Smooth muscle cell (in vitro differentiated cells): ENCODE measurements at regions not wholly inside any gene's neighbourhood (a gene's known extent, or its start where the extent isn't known, plus 50 kb on each side); places are given as distances from the start of the nearest gene placed in this dataset.
A peak's percentile ranks its signal among the peaks of the same experiment; 100 is the strongest.

Experiments
- DNase-seq: peaks from one replicate; lab custom pipeline; 2025; ENCODE audit not compliant: unreplicated experiment; lab: John Stamatoyannopoulos, UW
- H2AFZ ChIP-seq: fragments of 200-600 bp; sonication (generic); 2 replicates; pipeline ENCODE4 v1.6.0; 2016; ENCODE audit warnings: antibody characterized with exemption, low read depth, mild to moderate bottlenecking
- H3F3A ChIP-seq: fragments of 200-600 bp; sonication (generic); 2 replicates; pipeline ENCODE4 v1.6.0; 2017; ENCODE audit warnings: antibody characterized with exemption, low read depth
- H3K27ac ChIP-seq: fragments of 200-600 bp; sonication (generic); 2 replicates; pipeline ENCODE4 v1.5.1; 2016; ENCODE audit warnings: low read depth, mild to moderate bottlenecking
- H3K27me3 ChIP-seq: fragments of 200-600 bp; sonication (generic); 2 replicates; pipeline ENCODE4 v1.6.1; 2016; ENCODE audit warnings: low read depth, mild to moderate bottlenecking
- H3K36me3 ChIP-seq: fragments of 200-600 bp; sonication (generic); 2 replicates; pipeline ENCODE4 v1.5.1; 2016; ENCODE audit warnings: low read depth
- H3K4me1 ChIP-seq: fragments of 200-600 bp; sonication (generic); 2 replicates; pipeline ENCODE4 v1.5.1; 2016; ENCODE audit warnings: low read depth
- H3K4me2 ChIP-seq: fragments of 200-600 bp; sonication (generic); 2 replicates; pipeline ENCODE4 v1.6.0; 2016; ENCODE audit warnings: mild to moderate bottlenecking
- H3K4me3 ChIP-seq: fragments of 200-600 bp; sonication (generic); 2 replicates; pipeline ENCODE4 v1.5.1; 2016; ENCODE audit warnings: mild to moderate bottlenecking
- H3K79me2 ChIP-seq: fragments of 200-600 bp; sonication (generic); 2 replicates; pipeline ENCODE4 v1.6.0; 2016; ENCODE audit warnings: low read depth, mild to moderate bottlenecking
- H3K9ac ChIP-seq: fragments of 200-600 bp; sonication (generic); 2 replicates; pipeline ENCODE4 v1.6.0; 2016; ENCODE audit warnings: low read depth
- H3K9me3 ChIP-seq: fragments of 200-600 bp; sonication (generic); replicated peaks from 2 replicates; pipeline ENCODE4 v1.5.1; 2016; ENCODE audit warnings: low read depth
- H4K20me1 ChIP-seq: fragments of 200-600 bp; sonication (generic); 2 replicates; pipeline ENCODE4 v1.6.0; 2016; ENCODE audit warnings: low read depth
- WGBS: methylation state at CpG from one replicate; pipeline ENCODE4 v1.1.7; 2016; ENCODE audit warnings: low lambda C conversion rate; 5-methylcytosine and 5-hydroxymethylcytosine counted together
- TF ChIP-seq, protein P1 (sequence below): fragments of 200-600 bp; sonication (generic); IDR thresholded peaks from 2 replicates; pipeline ENCODE4 v1.5.1; 2017; ENCODE audit warnings: borderline replicate concordance, mild to moderate bottlenecking, antibody characterized with exemption; ENCODE audit not compliant: insufficient read depth, poor library complexity, severe bottlenecking

- 84% methylated on average over 3 of the region's 3 CpGs for WGBS
Observed at GRCh38 chr2:63667132-63667700, 78.5 kb downstream of the MDH1 start.

GRCh38 chr2:63668000-63668399 is 79.2 kb downstream of the MDH1 start:
- Histone ChIP-seq H3K4me1 (peaks cover 28% of the 10 kb centered on the region), H3K9me3 (no peaks in the 10 kb centered on the region), H2AFZ (peak overlapping the region; percentile 26), H3K9ac (no peak overlapping the region), H3K4me2 (peak overlapping the region; percentile 71), H3K27me3 (no peaks in the 10 kb centered on the region), H3K27ac (peak overlapping the region; percentile 99), H3K79me2 (no peaks in the 10 kb centered on the region), H3F3A (peaks cover 32% of the 10 kb centered on the region), H3K4me3 (no peak overlapping the region), H3K36me3 (no peaks in the 10 kb centered on the region), H4K20me1 (no peaks in the 10 kb centered on the region)
- no peak for DNase-seq
- TF ChIP-seq, protein P1, sequence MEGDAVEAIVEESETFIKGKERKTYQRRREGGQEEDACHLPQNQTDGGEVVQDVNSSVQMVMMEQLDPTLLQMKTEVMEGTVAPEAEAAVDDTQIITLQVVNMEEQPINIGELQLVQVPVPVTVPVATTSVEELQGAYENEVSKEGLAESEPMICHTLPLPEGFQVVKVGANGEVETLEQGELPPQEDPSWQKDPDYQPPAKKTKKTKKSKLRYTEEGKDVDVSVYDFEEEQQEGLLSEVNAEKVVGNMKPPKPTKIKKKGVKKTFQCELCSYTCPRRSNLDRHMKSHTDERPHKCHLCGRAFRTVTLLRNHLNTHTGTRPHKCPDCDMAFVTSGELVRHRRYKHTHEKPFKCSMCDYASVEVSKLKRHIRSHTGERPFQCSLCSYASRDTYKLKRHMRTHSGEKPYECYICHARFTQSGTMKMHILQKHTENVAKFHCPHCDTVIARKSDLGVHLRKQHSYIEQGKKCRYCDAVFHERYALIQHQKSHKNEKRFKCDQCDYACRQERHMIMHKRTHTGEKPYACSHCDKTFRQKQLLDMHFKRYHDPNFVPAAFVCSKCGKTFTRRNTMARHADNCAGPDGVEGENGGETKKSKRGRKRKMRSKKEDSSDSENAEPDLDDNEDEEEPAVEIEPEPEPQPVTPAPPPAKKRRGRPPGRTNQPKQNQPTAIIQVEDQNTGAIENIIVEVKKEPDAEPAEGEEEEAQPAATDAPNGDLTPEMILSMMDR: no peak
- 63% methylated on average over 1 of the region's 1 CpG for WGBS

More at GRCh38 chr2:63667132-63667700, 78.5 kb downstream of the MDH1 start:
- TF ChIP-seq, protein P1: no peak
- Histone ChIP-seq H3K27ac (peak overlapping the region; percentile 99), H3K79me2 (no peaks in the 10 kb centered on the region), H3K27me3 (no peaks in the 10 kb centered on the region), H3K4me1 (peaks cover 28% of the 10 kb centered on the region), H3K9ac (no peak overlapping the region), H3K36me3 (no peaks in the 10 kb centered on the region), H4K20me1 (no peaks in the 10 kb centered on the region), H3F3A (peaks cover 37% of the 10 kb centered on the region), H2AFZ (peak overlapping the region; percentile 26), H3K4me2 (peak overlapping the region; percentile 71), H3K9me3 (no peaks in the 10 kb centered on the region), H3K4me3 (no peak overlapping the region)
- DNase-seq: no peak

- H3K9ac ChIP-seq: no peak overlapping the region
- no peak overlapping the region for H3K4me3 ChIP-seq
- no peak overlapping the region for H3K4me2 ChIP-seq
- peaks cover 28% of the 10 kb centered on the region for H3K4me1 ChIP-seq
- WGBS: 62% methylated on average over 4 of the region's 4 CpGs
- H3K79me2 ChIP-seq: no peaks in the 10 kb centered on the region
- H3K27me3 ChIP-seq: no peaks in the 10 kb centered on the region
- H4K20me1 ChIP-seq: no peaks in the 10 kb centered on the region
- no peak overlapping the region for H2AFZ ChIP-seq
- H3F3A ChIP-seq: peaks cover 27% of the 10 kb centered on the region
- peak overlapping the region; percentile 99 for H3K27ac ChIP-seq
- H3K36me3 ChIP-seq: no peaks in the 10 kb centered on the region
- H3K9me3 ChIP-seq: no peaks in the 10 kb centered on the region
- TF ChIP-seq, protein P1: no peak
- no peak for DNase-seq
Observed at GRCh38 chr2:63668466-63668865, 79.7 kb downstream of the MDH1 start.

DNA sequence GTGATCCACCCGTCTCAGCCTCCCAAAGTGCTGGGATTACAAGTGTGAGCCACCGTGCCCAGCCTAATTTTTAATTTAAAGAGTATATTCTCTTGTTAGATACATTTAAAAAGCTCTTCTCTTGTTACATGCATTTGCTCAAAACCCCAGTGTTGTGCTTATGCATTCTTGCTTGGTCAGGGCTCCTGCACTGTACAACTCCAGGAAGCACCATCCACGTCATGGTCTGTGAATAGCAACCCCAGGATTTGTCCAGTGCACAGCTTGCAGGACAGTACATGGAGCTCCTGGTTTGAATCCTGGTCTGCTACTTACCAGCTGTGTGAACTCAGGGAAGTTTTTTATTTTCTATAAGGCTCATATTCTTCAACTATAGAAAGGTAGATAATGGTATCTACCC is 80.8 kb downstream of the MDH1 start:
- Histone ChIP-seq H3K27me3 (no peaks in the 10 kb centered on the region), H3K9me3 (no peaks in the 10 kb centered on the region), H3K4me3 (no peak overlapping the region), H3F3A (peaks cover 24% of the 10 kb centered on the region), H2AFZ (no peak overlapping the region), H3K9ac (no peak overlapping the region), H3K27ac (no peak overlapping the region), H3K4me2 (no peak overlapping the region), H3K4me1 (peaks cover 28% of the 10 kb centered on the region), H3K79me2 (no peaks in the 10 kb centered on the region), H3K36me3 (no peaks in the 10 kb centered on the region), H4K20me1 (no peaks in the 10 kb centered on the region)
- TF ChIP-seq, protein P1: no peak
- WGBS: 92% methylated on average over 3 of the region's 3 CpGs
- DNase-seq: no peak
